ENCODE measurements at regions not wholly inside any gene's neighbourhood (a gene's known extent, or its start where the extent isn't known, plus 50 kb on each side); places are given as distances from the start of the nearest gene placed in this dataset.

DNA sequence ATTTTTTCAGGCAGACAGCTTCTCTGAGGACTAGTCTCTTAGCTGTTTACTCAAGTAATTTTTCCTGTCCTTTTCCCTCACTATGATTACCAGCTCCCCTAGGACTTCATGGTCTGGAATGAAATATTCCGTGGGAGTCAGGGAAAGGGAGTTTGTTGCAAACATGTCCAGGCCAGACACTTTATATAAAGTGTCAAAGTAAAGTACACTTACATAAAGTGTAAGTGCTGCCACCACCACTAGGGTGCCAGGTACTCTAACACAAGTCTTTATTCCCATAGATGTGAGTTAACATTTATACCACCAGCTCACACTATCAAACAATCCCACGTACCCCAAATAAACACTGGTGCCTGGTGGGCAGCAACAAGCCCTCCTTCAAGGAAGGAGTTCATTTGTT is 179.8 kb downstream of the SNRPN start:
- TF ChIP-seq POLR2AphosphoS5 (IDR thresholded peaks at IDR 0.05; ENCODE audit: insufficient read depth in 1 of 2, low read depth in 1 of 2), result no peak
- TF ChIP-seq, protein P1, sequence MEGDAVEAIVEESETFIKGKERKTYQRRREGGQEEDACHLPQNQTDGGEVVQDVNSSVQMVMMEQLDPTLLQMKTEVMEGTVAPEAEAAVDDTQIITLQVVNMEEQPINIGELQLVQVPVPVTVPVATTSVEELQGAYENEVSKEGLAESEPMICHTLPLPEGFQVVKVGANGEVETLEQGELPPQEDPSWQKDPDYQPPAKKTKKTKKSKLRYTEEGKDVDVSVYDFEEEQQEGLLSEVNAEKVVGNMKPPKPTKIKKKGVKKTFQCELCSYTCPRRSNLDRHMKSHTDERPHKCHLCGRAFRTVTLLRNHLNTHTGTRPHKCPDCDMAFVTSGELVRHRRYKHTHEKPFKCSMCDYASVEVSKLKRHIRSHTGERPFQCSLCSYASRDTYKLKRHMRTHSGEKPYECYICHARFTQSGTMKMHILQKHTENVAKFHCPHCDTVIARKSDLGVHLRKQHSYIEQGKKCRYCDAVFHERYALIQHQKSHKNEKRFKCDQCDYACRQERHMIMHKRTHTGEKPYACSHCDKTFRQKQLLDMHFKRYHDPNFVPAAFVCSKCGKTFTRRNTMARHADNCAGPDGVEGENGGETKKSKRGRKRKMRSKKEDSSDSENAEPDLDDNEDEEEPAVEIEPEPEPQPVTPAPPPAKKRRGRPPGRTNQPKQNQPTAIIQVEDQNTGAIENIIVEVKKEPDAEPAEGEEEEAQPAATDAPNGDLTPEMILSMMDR (IDR thresholded peaks at IDR 0.05), result no peak

Measured in vagina (tissue), 2 donors.